PC-3 (cell line): ENCODE measurements at regions not wholly inside any gene's neighbourhood (a gene's known extent, or its start where the extent isn't known, plus 50 kb on each side); places are given as distances from the start of the nearest gene placed in this dataset.

Experiments
- CTCF ChIP-seq: fragments of 300-600 bp; sonication (generic); conservative IDR thresholded peaks from 2 replicates; pipeline ENCODE4 v1.5.1; 2017; ENCODE audit warnings: antibody characterized with exemption, low read depth, mild to moderate bottlenecking, low read length
- EZH2 ChIP-seq: fragments of 300-600 bp; sonication (generic); IDR thresholded peaks from one replicate; pipeline ENCODE4 v1.6.1; 2017; ENCODE audit warnings: antibody characterized with exemption, mild to moderate bottlenecking, low read length; ENCODE audit not compliant: unreplicated experiment
- EZH2phosphoT487 ChIP-seq: fragments of 300-600 bp; sonication (generic); IDR thresholded peaks from 2 replicates; pipeline ENCODE4 v1.6.1; 2018; ENCODE audit warnings: mild to moderate bottlenecking, antibody characterized with exemption, low read length, borderline replicate concordance

GRCh38 chr5:166784545-166785078 lies 1506.8 kb upstream of the WWC1 start:
- TF ChIP-seq CTCF (no peak), EZH2 (no peak), EZH2phosphoT487 (no peak)
